Brain pericyte (primary cell): ENCODE measurements at regions not wholly inside any gene's neighbourhood (a gene's known extent, or its start where the extent isn't known, plus 50 kb on each side); places are given as distances from the start of the nearest gene placed in this dataset.

Source experiments
- DNase-seq: peaks from one replicate; pipeline ENCODE4 v3.0.0-alpha.2; 2012; ENCODE audit warnings: low read depth, low spot score

- DNase-seq, result no peak
Measured at GRCh38 chr15:97761110-97761509, 199.4 kb upstream of the ARRDC4 start.

- no peak for DNase-seq
Measured at GRCh38 chr15:97783240-97783639, 177.3 kb upstream of the ARRDC4 start.

- DNase-seq, result no peak
Measured at GRCh38 chr15:97786741-97787140, 173.8 kb upstream of the ARRDC4 start.

- no peak for DNase-seq
Measured at GRCh38 chr15:97790180-97790579, 170.3 kb upstream of the ARRDC4 start.

- no peak for DNase-seq
Measured at GRCh38 chr15:97791824-97792792, 168.4 kb upstream of the ARRDC4 start.

- DNase-seq, result no peak
Measured at GRCh38 chr15:97804950-97805349, 155.6 kb upstream of the ARRDC4 start.

GRCh38 chr15:97806766-97807165 lies 153.7 kb upstream of the ARRDC4 start:
- no peak for DNase-seq

GRCh38 chr15:97815835-97816234 lies 144.7 kb upstream of the ARRDC4 start:
- no peak for DNase-seq

GRCh38 chr15:97817276-97817890 lies 143.1 kb upstream of the ARRDC4 start:
- DNase-seq, result no peak

GRCh38 chr15:97836003-97836402 lies 124.5 kb upstream of the ARRDC4 start:
- DNase-seq, result no peak

- no peak for DNase-seq
Measured at GRCh38 chr15:97837896-97838295, 122.6 kb upstream of the ARRDC4 start.

GRCh38 chr15:97838606-97839210 lies 121.8 kb upstream of the ARRDC4 start:
- DNase-seq, result no peak

GRCh38 chr15:97840501-97840900 lies 120.0 kb upstream of the ARRDC4 start:
- no peak for DNase-seq

GRCh38 chr15:97841558-97841957 lies 118.9 kb upstream of the ARRDC4 start:
- DNase-seq, result no peak

- no peak for DNase-seq
Measured at GRCh38 chr15:97849183-97849582, 111.3 kb upstream of the ARRDC4 start.

- DNase-seq, result no peak
Measured at GRCh38 chr15:97858296-97858695, 102.2 kb upstream of the ARRDC4 start.

GRCh38 chr15:97861529-97862260 lies 98.8 kb upstream of the ARRDC4 start:
- no peak for DNase-seq

- no peak for DNase-seq
Measured at GRCh38 chr15:97866959-97867358, 93.5 kb upstream of the ARRDC4 start.

GRCh38 chr15:97867870-97868269 lies 92.6 kb upstream of the ARRDC4 start:
- no peak for DNase-seq

GRCh38 chr15:97868981-97869380 lies 91.5 kb upstream of the ARRDC4 start:
- no peak for DNase-seq

GRCh38 chr15:97870771-97871170 lies 89.7 kb upstream of the ARRDC4 start:
- DNase-seq, result no peak

GRCh38 chr15:97874139-97874538 lies 86.4 kb upstream of the ARRDC4 start:
- no peak for DNase-seq
